Right lobe of liver (tissue), 6 donors: ENCODE measurements at regions not wholly inside any gene's neighbourhood (a gene's known extent, or its start where the extent isn't known, plus 50 kb on each side); places are given as distances from the start of the nearest gene placed in this dataset.

ENCODE experiments used
- ATAC-seq, 4 donors: fragments of 200-7000 bp; cut with Tn5 transposase; one replicate each; pipeline ENCODE4 v1.9.1; 2020; ENCODE audit warnings: mild to moderate bottlenecking in 4 of 4, moderate library complexity in 4 of 4
- DNase-seq, 3 donors: peaks; one replicate each; pipeline ENCODE4 v3.0.0-alpha.2; 2020
- H3K27ac ChIP-seq, 3 donors: fragments of 200-600 bp; one replicate each; pipeline ENCODE4 v1.8.0; 2022
- H3K27me3 ChIP-seq, 2 donors: fragments of 200-600 bp; one replicate each; pipeline ENCODE4 v1.8.0; 2022
- H3K36me3 ChIP-seq, 4 donors: fragments of 200-600 bp; sonication (generic) in 1 of 4; one replicate each; pipeline versions ENCODE4 v1.5.1 to v1.8.0; 2017 to 2022; ENCODE audit warnings: control low read depth in 1 of 4
- H3K4me1 ChIP-seq, 4 donors: fragments of 200-600 bp; sonication (generic) in 1 of 4; one replicate each; pipeline versions ENCODE4 v1.5.1 to v1.8.0; 2017 to 2022; ENCODE audit warnings: control low read depth in 1 of 4
- H3K4me3 ChIP-seq, 3 donors: fragments of 200-600 bp; one replicate each; pipeline ENCODE4 v1.8.0; 2022
- H3K9me3 ChIP-seq, 4 donors: fragments of 200-600 bp; sonication (generic) in 1 of 4; one replicate each; pipeline versions ENCODE4 v1.5.1 to v1.8.0; 2017 to 2022; ENCODE audit warnings: control low read depth in 1 of 4
- POLR2A ChIP-seq: fragments of 450-650 bp; IDR thresholded peaks from one replicate; pipeline ENCODE4 v1.6.1; 2017; ENCODE audit warnings: antibody characterized with exemption, mild to moderate bottlenecking
- WGBS: methylation state at CpG from one replicate; pipeline ENCODE4 v1.1.6; 2018; ENCODE audit warnings: low coverage, low lambda C conversion rate; ENCODE audit not compliant: insufficient coverage; ENCODE audit errors: missing lambda C conversion rate; 5-methylcytosine and 5-hydroxymethylcytosine counted together
- intact Hi-C, 2 donors: fragments of 100-400 bp; cut with DNase I; formaldehyde crosslinking; loops; one replicate each; pipeline versions ENCODE4 v1.11.2 to v1.14.1; 2022
- TF ChIP-seq, protein P1 (sequence below), 4 donors: fragments of 200-600 bp in 3 of 4; fragments of 450-650 bp in 1 of 4; IDR thresholded peaks; one replicate each; pipeline versions ENCODE4 v1.5.1 to v1.8.0; 2016 to 2022; ENCODE audit warnings: antibody characterized with exemption in 4 of 4, mild to moderate bottlenecking in 2 of 4
- donor health status: DM: no; HTN: yes; CAD: no.
- donor health status: DM: no; HTN: no; CAD: no.
- donor health status: DM: no; HTN: no; CAD: no.
- donor health status: DM: no; HTN: yes; CAD: no.
- donor health status: DM: no; HTN: yes; CAD: no.

- Histone ChIP-seq H3K9me3 (no peaks in the 10 kb centered on the region), H3K36me3 (no peaks in the 10 kb centered on the region), H3K27ac (no peak overlapping the region), H3K4me1 (no peaks in the 10 kb centered on the region), H3K4me3 (no peak overlapping the region), H3K27me3 (no peaks in the 10 kb centered on the region)
- ATAC-seq: no peak
- intact Hi-C loops: no loop called here
- TF ChIP-seq, protein P1, sequence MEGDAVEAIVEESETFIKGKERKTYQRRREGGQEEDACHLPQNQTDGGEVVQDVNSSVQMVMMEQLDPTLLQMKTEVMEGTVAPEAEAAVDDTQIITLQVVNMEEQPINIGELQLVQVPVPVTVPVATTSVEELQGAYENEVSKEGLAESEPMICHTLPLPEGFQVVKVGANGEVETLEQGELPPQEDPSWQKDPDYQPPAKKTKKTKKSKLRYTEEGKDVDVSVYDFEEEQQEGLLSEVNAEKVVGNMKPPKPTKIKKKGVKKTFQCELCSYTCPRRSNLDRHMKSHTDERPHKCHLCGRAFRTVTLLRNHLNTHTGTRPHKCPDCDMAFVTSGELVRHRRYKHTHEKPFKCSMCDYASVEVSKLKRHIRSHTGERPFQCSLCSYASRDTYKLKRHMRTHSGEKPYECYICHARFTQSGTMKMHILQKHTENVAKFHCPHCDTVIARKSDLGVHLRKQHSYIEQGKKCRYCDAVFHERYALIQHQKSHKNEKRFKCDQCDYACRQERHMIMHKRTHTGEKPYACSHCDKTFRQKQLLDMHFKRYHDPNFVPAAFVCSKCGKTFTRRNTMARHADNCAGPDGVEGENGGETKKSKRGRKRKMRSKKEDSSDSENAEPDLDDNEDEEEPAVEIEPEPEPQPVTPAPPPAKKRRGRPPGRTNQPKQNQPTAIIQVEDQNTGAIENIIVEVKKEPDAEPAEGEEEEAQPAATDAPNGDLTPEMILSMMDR (IDR thresholded peaks at IDR 0.05): no peak
- no peak for TF ChIP-seq POLR2A
- WGBS: 46% methylated on average over 4 of the region's 4 CpGs
- DNase-seq: no peak
Observed at GRCh38 chr3:74766405-74766804, 151.9 kb upstream of the CNTN3 start.

- no peaks in the 10 kb centered on the region for H3K27me3 ChIP-seq
- H3K4me3 ChIP-seq: no peak overlapping the region
- H3K4me1 ChIP-seq: no peaks in the 10 kb centered on the region
- ATAC-seq (no peak), DNase-seq (no peak)
- 53% methylated on average over 2 of the region's 2 CpGs for WGBS
- TF ChIP-seq POLR2A: no peak
- TF ChIP-seq, protein P1 (IDR thresholded peaks at IDR 0.05): no peak
- no peaks in the 10 kb centered on the region for H3K9me3 ChIP-seq
- no peak overlapping the region for H3K27ac ChIP-seq
- intact Hi-C loops: no loop called here
- H3K36me3 ChIP-seq: no peaks in the 10 kb centered on the region
Observed at GRCh38 chr3:74763830-74764229, 149.4 kb upstream of the CNTN3 start.

DNA sequence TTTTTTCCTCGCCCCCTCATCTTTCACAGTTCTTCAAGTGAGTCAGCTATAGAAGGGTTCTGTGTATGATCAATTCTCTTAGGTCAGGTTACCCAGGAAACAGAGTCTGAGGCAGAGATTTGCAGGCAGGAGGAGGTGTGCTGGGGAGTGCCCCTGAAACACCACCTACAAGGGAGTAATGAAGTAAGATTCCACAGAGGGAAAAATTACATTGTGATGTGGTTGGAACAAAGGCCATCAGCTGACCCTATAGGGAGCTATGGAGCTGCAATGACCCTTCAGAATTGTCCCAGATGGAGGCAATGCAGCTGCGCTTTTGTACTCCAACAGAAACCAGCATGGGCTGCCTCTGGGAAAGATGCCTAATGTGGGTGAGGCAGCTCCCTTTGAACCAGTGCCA, 142.2 kb upstream of the CNTN3 start:
- ATAC-seq: no peak
- no peaks in the 10 kb centered on the region for H3K36me3 ChIP-seq

GRCh38 chr3:74752290-74752689, 137.8 kb upstream of the CNTN3 start:
- ATAC-seq (no peak), DNase-seq (no peak)
- Histone ChIP-seq H3K4me1 (no peaks in the 10 kb centered on the region), H3K4me3 (no peak overlapping the region), H3K27me3 (no peaks in the 10 kb centered on the region), H3K9me3 (no peaks in the 10 kb centered on the region), H3K27ac (no peak overlapping the region), H3K36me3 (no peaks in the 10 kb centered on the region)
- 91% methylated on average over 3 of the region's 7 CpGs for WGBS
- TF ChIP-seq POLR2A: no peak
- TF ChIP-seq, protein P1 (IDR thresholded peaks at IDR 0.05): no peak
- intact Hi-C loops: no loop called here

More for the DNA sequence above, 142.2 kb upstream of the CNTN3 start:
- intact Hi-C loops: no loop called here
- Histone ChIP-seq H3K27ac (no peak overlapping the region), H3K9me3 (no peaks in the 10 kb centered on the region), H3K4me1 (no peaks in the 10 kb centered on the region), H3K4me3 (no peak overlapping the region), H3K27me3 (no peaks in the 10 kb centered on the region)
- 71% methylated on average over 2 of the region's 2 CpGs for WGBS
- TF ChIP-seq, protein P1 (IDR thresholded peaks at IDR 0.05): no peak
- DNase-seq: no peak

GRCh38 chr3:74751775-74752174, 137.3 kb upstream of the CNTN3 start:
- no peaks in the 10 kb centered on the region for H3K36me3 ChIP-seq
- intact Hi-C loops: no loop called here
- DNase-seq (no peak), ATAC-seq (no peak)
- H3K27ac ChIP-seq: no peak overlapping the region
- no peak overlapping the region for H3K4me3 ChIP-seq
- WGBS: no CpG with 5 or more reads among the region's 7 CpGs
- H3K4me1 ChIP-seq: no peaks in the 10 kb centered on the region
- H3K9me3 ChIP-seq: no peaks in the 10 kb centered on the region
- TF ChIP-seq, protein P1 (IDR thresholded peaks at IDR 0.05): no peak
- no peak for TF ChIP-seq POLR2A
- no peaks in the 10 kb centered on the region for H3K27me3 ChIP-seq
